PC-3 (cell line): ENCODE measurements at regions not wholly inside any gene's neighbourhood (a gene's known extent, or its start where the extent isn't known, plus 50 kb on each side); places are given as distances from the start of the nearest gene placed in this dataset.
"Not testable (repeated sequence)": the region's sequence is repeated elsewhere in the genome, so short reads cannot be mapped to it uniquely, and the experiment has no call there.

Source experiments
- ATAC-seq: fragments of 200-7000 bp; cut with Tn5 transposase; 2 replicates; pipeline ENCODE4 v1.9.1; 2020; ENCODE audit warnings: mild to moderate bottlenecking, moderate library complexity
- BruUV-seq: library from RNA; stranded (reverse); fragments of 400-500 nt; replicated peaks from 2 replicates; lab custom pipeline; 2021; lab: Mats Ljungman, UMichigan
- CTCF ChIA-PET: fragments of 300-600 bp; sonication (Branson Sonifier 250); formaldehyde crosslinking; loops from one replicate; lab custom pipeline; 2022; ENCODE audit warnings: antibody characterized with exemption; lab: Charles Lee
- POLR2A ChIA-PET: fragments of 300-600 bp; sonication (Branson Sonifier 250); formaldehyde crosslinking; loops from one replicate; lab custom pipeline; 2022; ENCODE audit warnings: antibody characterized with exemption; ENCODE audit not compliant: unreplicated experiment; lab: Charles Lee
- DNase-seq: peaks from one replicate; pipeline ENCODE4 v3.0.0-alpha.2; 2015
- H2AFZ ChIP-seq: fragments of 300-600 bp; sonication (generic); 2 replicates; pipeline ENCODE4 v1.6.0; 2016; ENCODE audit warnings: antibody characterized with exemption, low read length
- H3F3A ChIP-seq: fragments of 300-600 bp; sonication (generic); one replicate; pipeline ENCODE4 v1.6.0; 2017; ENCODE audit warnings: antibody characterized with exemption, low read length, control low read depth, mild to moderate bottlenecking; ENCODE audit not compliant: unreplicated experiment
- H3K27ac ChIP-seq: fragments of 300-600 bp; sonication (generic); 2 replicates; pipeline ENCODE4 v1.5.1; 2016; ENCODE audit warnings: mild to moderate bottlenecking, low read length
- H3K27me3 ChIP-seq: fragments of 300-600 bp; sonication (generic); 2 replicates; pipeline ENCODE4 v1.6.1; 2016; ENCODE audit warnings: low read length, mixed read lengths
- H3K36me3 ChIP-seq: fragments of 300-600 bp; sonication (generic); 2 replicates; pipeline ENCODE4 v1.6.1; 2016; ENCODE audit warnings: low read depth, mixed run types, low read length, mixed read lengths
- H3K4me1 ChIP-seq: fragments of 300-600 bp; sonication (generic); 2 replicates; pipeline ENCODE4 v1.5.1; 2016; ENCODE audit warnings: low read length; ENCODE audit not compliant: insufficient read depth
- H3K4me2 ChIP-seq: fragments of 300-600 bp; sonication (generic); 2 replicates; pipeline ENCODE4 v1.6.0; 2016; ENCODE audit warnings: low read length
- H3K4me3 ChIP-seq: fragments of 300-600 bp; sonication (generic); 2 replicates; pipeline ENCODE4 v1.5.1; 2016; ENCODE audit warnings: mild to moderate bottlenecking, low read length, mixed read lengths
- H3K79me2 ChIP-seq: fragments of 300-600 bp; sonication (generic); 2 replicates; pipeline ENCODE4 v1.6.1; 2017; ENCODE audit warnings: low read length, mixed read lengths
- H3K9ac ChIP-seq: fragments of 300-600 bp; sonication (generic); 2 replicates; pipeline ENCODE4 v1.6.0; 2016; ENCODE audit warnings: mild to moderate bottlenecking, low read length
- H3K9me2 ChIP-seq: fragments of 300-600 bp; sonication (generic); replicated peaks from 2 replicates; pipeline ENCODE4 v1.6.1; 2016; ENCODE audit warnings: mixed run types, low read length, mixed read lengths
- H3K9me3 ChIP-seq: fragments of 300-600 bp; sonication (generic); 2 replicates; pipeline ENCODE4 v1.6.1; 2016; ENCODE audit warnings: low read length, mixed read lengths
- H4K20me1 ChIP-seq: fragments of 300-600 bp; sonication (generic); 2 replicates; pipeline ENCODE4 v1.6.1; 2016; ENCODE audit warnings: low read length, mixed read lengths
- CTCF ChIP-seq: fragments of 300-600 bp; sonication (generic); conservative IDR thresholded peaks from 2 replicates; pipeline ENCODE4 v1.5.1; 2017; ENCODE audit warnings: antibody characterized with exemption, low read depth, mild to moderate bottlenecking, low read length
- EZH2 ChIP-seq: fragments of 300-600 bp; sonication (generic); IDR thresholded peaks from one replicate; pipeline ENCODE4 v1.6.1; 2017; ENCODE audit warnings: antibody characterized with exemption, mild to moderate bottlenecking, low read length; ENCODE audit not compliant: unreplicated experiment
- EZH2phosphoT487 ChIP-seq: fragments of 300-600 bp; sonication (generic); IDR thresholded peaks from 2 replicates; pipeline ENCODE4 v1.6.1; 2018; ENCODE audit warnings: mild to moderate bottlenecking, antibody characterized with exemption, low read length, borderline replicate concordance
- intact Hi-C: fragments of 100-400 bp; cut with micrococcal nuclease; formaldehyde crosslinking; loops from 2 replicates; pipeline ENCODE4 v1.9.0; 2023

DNA sequence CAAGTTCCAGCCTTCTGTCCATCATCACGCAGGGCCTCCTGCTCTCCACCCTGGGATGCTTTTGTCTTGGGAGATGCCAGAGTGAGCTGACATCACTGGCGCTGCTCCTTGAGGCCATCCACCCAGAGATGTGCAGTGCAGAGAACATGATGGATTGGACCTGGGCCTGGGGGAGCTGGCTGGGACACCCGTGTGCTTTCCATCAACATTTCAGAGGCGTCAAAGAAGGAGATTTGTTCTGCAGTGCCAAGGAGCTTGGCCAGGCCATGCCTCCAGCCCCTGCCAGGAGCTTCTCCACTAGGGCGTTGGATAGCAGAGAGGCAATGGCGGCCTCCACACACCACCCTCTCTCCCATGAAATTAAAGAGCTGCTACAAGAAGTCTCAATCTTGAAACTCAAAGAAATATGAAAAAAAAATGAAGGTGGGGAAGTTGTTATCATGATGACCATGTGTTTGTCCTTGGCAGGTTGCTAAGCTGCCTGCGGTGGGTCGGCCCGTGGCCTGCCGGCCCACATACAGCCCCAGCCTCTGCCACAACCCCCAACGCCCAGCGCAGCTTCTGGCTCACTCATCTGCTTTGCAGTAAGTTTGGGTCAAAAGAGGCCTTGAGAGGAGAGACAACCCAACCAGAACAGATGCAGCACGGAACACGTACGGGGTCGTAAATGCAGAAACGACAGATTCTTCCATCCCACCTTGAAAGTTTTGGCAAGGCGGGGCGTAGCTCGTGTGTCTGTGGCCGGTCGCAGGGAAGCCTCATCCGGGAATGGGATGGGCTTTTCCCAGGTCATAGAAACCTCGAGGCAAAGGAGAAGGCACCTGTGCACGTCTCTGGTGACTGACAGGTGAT, 196.0 kb downstream of the NPIPB11 start:
- BruUV-seq, POLR2A ChIA-PET: not testable (repeated sequence)

GRCh38 chr16:29206120-29206519, 200.4 kb downstream of the NPIPB11 start:
- H3K27me3 ChIP-seq, BruUV-seq, CTCF ChIA-PET, H3K4me2 ChIP-seq, H3K9me2 ChIP-seq, H3K4me3 ChIP-seq, intact Hi-C loops, H2AFZ ChIP-seq, POLR2A ChIA-PET, H4K20me1 ChIP-seq, DNase-seq, ATAC-seq, H3K36me3 ChIP-seq, H3K9ac ChIP-seq, H3F3A ChIP-seq, H3K79me2 ChIP-seq, H3K27ac ChIP-seq, H3K9me3 ChIP-seq, H3K4me1 ChIP-seq: not testable (repeated sequence)

More for the DNA sequence above, 196.0 kb downstream of the NPIPB11 start:
- H3K36me3 ChIP-seq, H3K4me1 ChIP-seq, H3K9me2 ChIP-seq, H2AFZ ChIP-seq, H3F3A ChIP-seq, H3K9me3 ChIP-seq, H3K27ac ChIP-seq, ATAC-seq, H3K27me3 ChIP-seq, DNase-seq, H3K4me3 ChIP-seq, CTCF ChIA-PET, H3K9ac ChIP-seq, H3K4me2 ChIP-seq, intact Hi-C loops, H3K79me2 ChIP-seq, H4K20me1 ChIP-seq: not testable (repeated sequence)

DNA sequence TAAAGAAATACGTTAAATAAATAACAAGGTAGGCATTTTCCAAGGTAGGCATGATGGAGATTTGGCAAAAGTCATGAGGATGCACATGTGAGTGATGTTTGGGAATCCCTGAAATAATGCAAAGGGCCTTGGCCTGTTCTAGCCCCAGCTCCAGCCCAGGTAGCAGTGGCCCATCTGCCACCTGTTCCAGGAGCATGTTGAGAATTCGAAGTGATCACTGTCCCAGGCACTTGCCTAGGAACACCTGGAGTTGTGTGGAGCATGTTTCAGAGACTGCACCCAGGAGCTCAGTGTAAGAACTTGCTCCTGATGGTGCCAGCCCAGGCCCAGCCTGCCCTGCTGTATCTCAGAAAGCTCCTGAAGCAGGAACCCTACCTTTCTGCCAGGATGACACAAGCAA, 201.4 kb downstream of the NPIPB11 start:
- H3K4me2 ChIP-seq, BruUV-seq, H3K9me3 ChIP-seq, POLR2A ChIA-PET, H3K9ac ChIP-seq, H3K9me2 ChIP-seq, intact Hi-C loops, H3K27ac ChIP-seq, H3K27me3 ChIP-seq, H3K4me1 ChIP-seq, H2AFZ ChIP-seq, ATAC-seq, H3K36me3 ChIP-seq, H3K79me2 ChIP-seq, H3F3A ChIP-seq, H3K4me3 ChIP-seq, H4K20me1 ChIP-seq, DNase-seq, CTCF ChIA-PET: not testable (repeated sequence)

- no peak for ATAC-seq
- intact Hi-C loops: no loop called here
- H2AFZ ChIP-seq: no peak overlapping the region
Observed at GRCh38 chr16:29204806-29205135, 201.7 kb downstream of the NPIPB11 start.

GRCh38 chr16:29203933-29204805, 202.3 kb downstream of the NPIPB11 start:
- H3K9me3 ChIP-seq, H3K27me3 ChIP-seq, POLR2A ChIA-PET, H3K36me3 ChIP-seq, BruUV-seq, H3K4me2 ChIP-seq, H3K4me3 ChIP-seq, ATAC-seq, intact Hi-C loops, CTCF ChIA-PET, H3K27ac ChIP-seq, H3K79me2 ChIP-seq, H3K9ac ChIP-seq, H3F3A ChIP-seq, H2AFZ ChIP-seq, DNase-seq, H3K4me1 ChIP-seq, H4K20me1 ChIP-seq, H3K9me2 ChIP-seq: not testable (repeated sequence)

More at GRCh38 chr16:29204806-29205135, 201.7 kb downstream of the NPIPB11 start:
- Histone ChIP-seq H4K20me1 (no peaks in the 10 kb centered on the region), H3K9me3 (no peaks in the 10 kb centered on the region), H3K27ac (no peak overlapping the region), H3K79me2 (no peaks in the 10 kb centered on the region), H3K27me3 (no peaks in the 10 kb centered on the region), H3K36me3 (no peaks in the 10 kb centered on the region), H3K4me3 (no peak overlapping the region), H3K9me2 (no peaks in the 10 kb centered on the region), H3K4me1 (no peaks in the 10 kb centered on the region), H3K4me2 (no peak overlapping the region), H3F3A (no peaks in the 10 kb centered on the region), H3K9ac (no peak overlapping the region)
- no peak for TF ChIP-seq CTCF
- no peak for TF ChIP-seq EZH2
- no peak for TF ChIP-seq EZH2phosphoT487
- no peak for DNase-seq
- POLR2A ChIA-PET: no interaction called here
- BruUV-seq: no TSS peak
- CTCF ChIA-PET: no interaction called here
